Stimulated activated CD4-positive, alpha-beta T cell treated with anti-CD3 and anti-CD28 coated beads, Interleukin-2, amount 100 ng/mL, for 48 hours (primary cell): ENCODE measurements at regions not wholly inside any gene's neighbourhood (a gene's known extent, or its start where the extent isn't known, plus 50 kb on each side); places are given as distances from the start of the nearest gene placed in this dataset.
"Not testable (repeated sequence)": the region's sequence is repeated elsewhere in the genome, so short reads cannot be mapped to it uniquely, and the experiment has no call there.

Experiments
- DNase-seq, 2 donors: peaks; one replicate each; pipeline ENCODE4 v3.0.0-alpha.2; 2020

DNA sequence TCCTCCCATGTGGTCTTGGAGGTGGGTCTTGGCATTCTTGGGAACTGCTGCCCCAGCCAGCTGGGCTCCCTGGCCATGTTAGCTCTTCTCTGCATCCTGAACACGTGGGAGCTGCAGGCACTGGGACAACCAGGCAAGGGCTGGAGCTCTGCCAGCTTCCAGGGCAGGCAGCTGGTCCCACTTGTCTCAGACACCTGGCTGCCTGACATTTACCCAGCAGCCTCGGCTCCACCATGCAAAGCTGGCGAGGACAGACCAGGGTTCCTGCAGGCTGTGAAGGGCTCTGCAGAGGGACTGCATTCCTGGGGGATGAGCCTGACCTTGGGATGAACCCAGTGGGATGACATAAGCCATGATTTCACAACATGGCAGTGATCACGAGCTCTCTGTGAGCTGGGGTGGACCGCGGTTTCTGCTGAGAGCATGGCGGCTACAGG, 99.0 kb upstream of the TSHZ3 start:
- DNase-seq, result no peak

DNA sequence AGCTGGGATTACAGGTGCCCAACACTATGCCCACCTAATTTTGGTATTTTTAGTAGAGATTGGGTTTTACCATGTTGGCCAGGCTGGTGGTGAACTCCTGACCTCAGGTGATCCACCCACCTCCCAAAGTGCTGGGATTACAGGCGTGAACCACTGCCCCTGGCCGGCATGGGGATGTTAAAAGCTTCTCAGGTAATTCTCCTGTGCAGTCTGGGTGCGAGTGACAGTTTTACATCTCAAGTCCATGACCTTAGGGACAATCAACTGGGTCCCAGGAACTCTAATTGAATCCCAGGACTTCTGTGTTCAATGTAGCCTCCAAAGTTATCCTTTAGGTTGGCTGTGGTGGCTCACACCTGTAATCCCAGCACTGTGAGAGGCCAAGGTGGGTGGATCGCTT, 100.1 kb upstream of the TSHZ3 start:
- no peak for DNase-seq

DNA sequence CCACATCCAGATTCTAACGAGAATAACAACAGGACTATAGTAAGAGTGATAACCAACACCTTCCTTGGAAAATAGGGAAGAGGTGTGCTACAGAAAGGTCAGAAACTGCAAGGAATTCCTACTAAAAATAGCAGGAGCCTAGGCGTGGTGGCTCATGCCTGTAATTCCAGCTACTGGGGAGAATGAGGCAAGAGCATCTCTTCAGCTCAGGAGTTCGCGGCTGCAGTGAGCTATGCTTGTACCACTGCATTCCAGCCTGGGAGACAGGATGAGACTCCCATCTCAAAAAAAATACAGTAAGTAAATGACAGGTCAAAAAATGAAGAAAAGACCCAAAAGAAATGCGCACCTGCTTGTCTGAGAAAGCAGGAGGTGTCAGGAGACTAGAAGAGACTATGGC, 101.5 kb upstream of the TSHZ3 start:
- no peak for DNase-seq

DNA sequence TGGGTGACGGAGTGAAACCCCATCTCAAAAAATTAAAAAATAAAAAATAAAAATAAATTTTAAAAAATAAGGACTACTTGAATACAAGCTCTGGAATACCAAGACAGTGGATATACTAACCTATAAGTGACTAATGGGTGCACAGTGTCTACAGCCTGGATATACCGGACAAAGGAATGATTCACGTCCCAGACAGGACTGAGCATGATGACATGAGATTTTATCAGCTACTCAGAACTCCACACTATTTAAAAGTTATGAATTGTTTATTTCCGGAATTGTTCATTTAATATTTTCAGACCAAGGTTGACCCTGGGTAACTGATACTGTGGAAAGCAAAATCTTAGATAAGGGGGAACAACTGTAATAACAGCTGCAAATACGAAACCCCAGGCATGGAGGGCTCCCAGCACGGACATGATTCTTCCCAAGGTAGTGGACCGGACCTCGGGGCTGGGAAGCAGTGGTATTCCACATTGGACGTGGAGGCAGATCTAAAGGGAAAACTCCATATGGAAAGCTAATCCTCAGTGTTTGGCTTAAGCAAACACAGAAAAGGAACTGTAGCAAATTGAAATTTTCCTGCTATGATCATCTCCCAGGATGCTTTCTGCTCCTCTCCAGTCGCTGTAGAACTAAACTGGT, 102.6 kb upstream of the TSHZ3 start:
- DNase-seq, result no peak

GRCh38 chr19:31459430-31459829, 110.2 kb upstream of the TSHZ3 start:
- no peak for DNase-seq

- no peak for DNase-seq
These were observed 112.7 kb upstream of the TSHZ3 start for GRCh38 chr19:31461814-31462539.

- DNase-seq, result no peak
These were observed 121.1 kb upstream of the TSHZ3 start for GRCh38 chr19:31470229-31470939.

DNA sequence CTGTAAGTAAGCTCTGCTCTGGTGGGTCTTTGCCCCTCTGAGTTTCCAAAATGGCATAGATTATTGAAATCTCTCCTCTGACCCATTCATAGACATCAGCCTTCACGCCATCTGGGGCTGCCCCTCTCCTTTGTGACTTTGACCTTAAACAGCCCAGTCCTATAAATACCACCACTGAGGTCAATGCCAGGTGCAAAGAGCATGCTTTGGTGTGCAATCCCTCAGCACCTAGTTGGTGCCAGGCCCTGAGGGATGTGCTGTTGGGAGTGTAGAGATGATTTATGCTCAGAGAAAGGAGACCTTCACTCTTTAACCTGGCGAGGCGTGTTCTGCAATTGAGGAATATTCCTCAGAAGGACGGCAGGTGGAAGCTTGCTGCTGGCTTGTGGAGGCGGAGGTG, 121.7 kb upstream of the TSHZ3 start:
- DNase-seq, result no peak

DNA sequence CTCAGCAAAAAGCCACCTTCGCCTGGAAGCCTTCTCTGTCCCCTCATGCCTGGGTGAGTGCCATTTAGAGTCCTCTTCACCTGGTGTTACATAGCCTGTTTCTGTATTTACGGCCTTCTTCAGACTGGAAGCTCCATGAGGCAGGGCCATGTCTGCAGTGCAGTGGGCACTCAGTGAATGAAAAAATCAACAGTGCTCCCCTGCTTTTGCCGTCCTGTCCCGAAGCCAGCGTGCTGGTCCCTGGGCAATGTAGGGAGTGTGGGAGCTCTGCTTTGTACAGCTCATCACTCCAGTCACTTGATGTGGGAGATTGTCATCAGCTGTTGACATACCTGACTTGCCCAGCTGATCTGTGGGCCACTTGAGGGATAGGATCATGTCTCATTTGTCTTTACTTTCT, 129.0 kb upstream of the TSHZ3 start:
- no peak for DNase-seq

GRCh38 chr19:31483226-31483857, 134.1 kb upstream of the TSHZ3 start:
- DNase-seq, result no peak

GRCh38 chr19:31484858-31485410, 135.7 kb upstream of the TSHZ3 start:
- not testable (repeated sequence) for DNase-seq

DNA sequence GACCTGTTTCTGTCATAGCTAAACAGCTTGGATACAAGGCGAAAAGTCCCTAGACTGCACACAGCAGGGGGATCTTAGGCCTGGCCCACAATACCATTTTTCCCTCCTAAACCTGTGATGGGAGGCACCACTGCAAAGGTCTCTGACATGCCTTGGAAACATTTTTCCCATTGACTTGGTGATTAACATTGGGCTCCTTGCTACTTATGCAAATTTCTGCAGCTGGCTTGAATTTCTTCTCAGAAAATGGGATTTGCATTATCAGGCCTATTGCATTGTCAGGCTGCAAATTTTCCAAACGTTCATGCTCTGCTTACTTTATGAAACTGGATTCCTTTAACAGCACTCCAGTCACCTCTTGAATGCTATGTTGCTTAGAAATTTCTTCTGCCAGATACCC, 136.2 kb upstream of the TSHZ3 start:
- DNase-seq, result no peak

- no peak for DNase-seq
These were observed 142.0 kb upstream of the TSHZ3 start for GRCh38 chr19:31491242-31491641.

DNA sequence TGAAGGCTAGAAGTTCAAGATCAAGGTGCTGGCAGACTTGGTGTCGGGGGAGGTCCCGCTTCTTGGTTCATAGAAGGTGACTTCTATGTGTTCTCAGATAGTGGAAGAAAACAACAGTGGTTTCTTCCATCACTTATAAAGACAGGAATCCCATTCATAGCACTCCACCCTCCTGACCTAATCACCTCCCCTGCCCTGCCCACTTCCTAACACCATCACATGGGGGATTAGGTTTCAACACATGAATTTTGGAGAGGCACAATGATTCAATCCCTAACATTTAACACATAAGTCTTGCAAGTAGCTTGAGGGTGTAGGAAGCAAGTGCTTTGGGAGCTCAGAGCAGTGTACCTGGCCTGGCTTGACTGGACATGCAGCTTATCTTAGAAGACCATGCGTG, 142.8 kb upstream of the TSHZ3 start:
- no peak for DNase-seq

DNA sequence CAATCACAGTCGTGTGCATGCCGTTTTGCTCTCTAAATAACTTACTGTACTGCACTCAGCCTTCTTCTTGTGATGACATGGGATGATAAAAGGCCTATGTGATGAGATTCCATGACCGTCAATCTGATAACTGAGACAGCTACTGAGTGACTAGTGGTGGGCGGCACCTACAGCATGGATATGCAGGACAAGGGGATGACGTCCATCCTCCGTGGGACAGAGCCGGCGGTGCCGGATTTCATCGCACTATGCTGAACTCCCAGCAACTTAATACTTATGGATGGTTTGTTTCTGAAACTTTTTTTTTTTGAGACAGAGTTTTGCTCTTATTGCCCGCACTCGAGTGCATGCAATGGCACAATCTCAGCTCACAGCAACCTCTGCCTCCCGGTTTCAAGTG, 146.8 kb upstream of the TSHZ3 start:
- DNase-seq, result no peak

GRCh38 chr19:31497709-31498108, 148.5 kb upstream of the TSHZ3 start:
- no peak for DNase-seq

DNA sequence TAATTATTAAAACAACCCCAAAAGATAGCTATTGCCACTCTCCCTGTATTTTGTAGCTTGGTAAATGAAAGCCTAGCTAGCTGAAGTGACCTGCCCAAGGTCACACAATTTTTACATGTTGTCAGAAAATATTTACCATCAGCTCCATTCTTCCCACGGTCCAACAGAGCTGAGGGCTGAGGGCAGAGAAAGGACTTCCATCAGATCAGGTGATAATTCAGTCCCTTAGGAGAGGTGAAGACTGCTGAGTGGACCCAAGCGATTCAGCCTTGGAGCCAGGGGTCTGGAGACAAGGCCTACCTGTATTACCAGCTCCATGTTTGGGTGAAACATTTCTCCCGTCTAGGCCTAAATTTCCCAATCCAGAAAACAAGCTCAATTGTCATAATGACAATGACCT, 149.5 kb upstream of the TSHZ3 start:
- no peak for DNase-seq

GRCh38 chr19:31499281-31500196, 150.3 kb upstream of the TSHZ3 start:
- no peak for DNase-seq

GRCh38 chr19:31500197-31500830, 151.1 kb upstream of the TSHZ3 start:
- no peak for DNase-seq

DNA sequence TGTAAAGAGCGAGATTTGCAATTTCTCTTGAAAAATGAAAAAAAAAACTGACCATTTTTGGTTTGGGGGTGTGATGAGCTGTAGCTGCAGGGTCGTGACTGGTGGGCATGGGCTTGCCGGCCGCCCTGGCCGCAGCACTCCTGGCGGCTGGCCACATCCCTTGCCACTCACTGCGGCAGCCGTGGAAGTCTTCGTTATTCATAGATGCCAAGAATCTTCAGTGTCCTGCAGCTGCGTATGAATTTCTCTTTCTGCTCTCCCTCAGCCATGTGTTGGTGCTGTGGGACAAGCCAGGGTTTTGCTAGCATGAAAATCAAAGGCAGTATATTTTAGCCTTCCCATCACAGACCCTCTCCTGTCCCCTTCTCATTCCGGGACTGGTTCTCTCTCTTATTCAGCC, 151.7 kb upstream of the TSHZ3 start:
- no peak for DNase-seq

DNA sequence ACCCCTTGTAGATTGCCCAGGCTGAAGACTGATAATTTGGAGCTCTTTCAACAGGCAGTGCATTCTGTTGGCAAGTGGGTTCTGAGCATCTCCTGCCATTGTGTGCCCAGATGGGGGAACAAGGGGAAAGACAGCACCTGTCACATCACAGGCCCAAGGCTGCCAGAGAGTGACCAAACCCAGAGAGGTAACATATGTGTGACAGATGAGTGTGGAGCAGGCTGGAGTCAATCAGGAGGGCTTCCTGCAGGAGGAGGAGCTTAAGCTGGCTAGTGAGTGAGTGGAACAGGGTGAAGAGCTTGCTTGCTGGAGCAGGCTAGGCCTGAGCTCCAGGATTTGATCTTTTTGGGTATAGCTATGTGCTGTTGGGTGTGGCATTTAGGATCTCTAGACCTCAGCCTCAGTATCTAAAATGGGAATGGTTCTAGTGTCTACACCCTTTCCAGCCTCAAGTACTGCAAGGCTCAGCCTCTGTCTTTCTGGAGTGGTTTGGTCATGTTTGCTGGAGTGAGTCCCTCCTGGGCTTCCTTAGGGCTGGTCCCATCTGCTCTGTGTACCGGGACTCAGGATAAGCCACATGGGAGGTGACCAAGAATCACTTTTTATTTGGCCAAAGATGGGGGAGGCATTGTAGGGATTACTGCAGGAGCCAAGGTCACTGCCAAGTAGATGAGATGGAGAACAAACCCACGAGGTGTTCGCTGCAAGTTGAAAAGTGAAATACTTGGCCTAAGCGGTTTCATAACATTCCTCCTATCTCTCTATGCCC, 152.4 kb upstream of the TSHZ3 start:
- no peak for DNase-seq
